Loucy (cell line): ENCODE measurements at regions not wholly inside any gene's neighbourhood (a gene's known extent, or its start where the extent isn't known, plus 50 kb on each side); places are given as distances from the start of the nearest gene placed in this dataset.

Source experiments
- H2AFZ ChIP-seq: fragments of 200-600 bp; sonication (generic); 2 replicates; pipeline ENCODE4 v1.6.0; 2016; ENCODE audit warnings: antibody characterized with exemption, mild to moderate bottlenecking, low read length, moderate library complexity
- H3F3A ChIP-seq: fragments of 200-600 bp; 2 replicates; pipeline ENCODE4 v1.6.0; 2016; ENCODE audit warnings: antibody characterized with exemption, low read depth, mild to moderate bottlenecking
- H3K27me3 ChIP-seq: fragments of 200-600 bp; sonication (generic); 2 replicates; pipeline ENCODE4 v1.6.1; 2014; ENCODE audit warnings: low read length, mild to moderate bottlenecking; ENCODE audit not compliant: insufficient read depth, poor library complexity, severe bottlenecking
- H3K36me3 ChIP-seq: fragments of 200-600 bp; sonication (generic); 2 replicates; pipeline ENCODE4 v1.6.1; 2016; ENCODE audit warnings: low read length; ENCODE audit not compliant: insufficient read depth
- H3K4me1 ChIP-seq: fragments of 200-600 bp; sonication (generic); 2 replicates; pipeline ENCODE4 v1.5.1; 2014; ENCODE audit warnings: low read length, mild to moderate bottlenecking; ENCODE audit not compliant: insufficient read depth, poor library complexity, severe bottlenecking
- H3K4me2 ChIP-seq: fragments of 200-600 bp; sonication (generic); 2 replicates; pipeline ENCODE4 v1.6.0; 2014; ENCODE audit warnings: antibody characterized with exemption, low read length, low read depth, mild to moderate bottlenecking; ENCODE audit not compliant: poor library complexity, severe bottlenecking
- H3K4me3 ChIP-seq: fragments of 200-600 bp; sonication (generic); 2 replicates; pipeline ENCODE4 v1.5.1; 2014; ENCODE audit warnings: low read length, mild to moderate bottlenecking, mixed read lengths; ENCODE audit not compliant: poor library complexity, severe bottlenecking
- H3K79me2 ChIP-seq: fragments of 200-600 bp; sonication (generic); 2 replicates; pipeline ENCODE4 v1.6.1; 2014; ENCODE audit warnings: low read length; ENCODE audit not compliant: insufficient read depth
- H3K9ac ChIP-seq: fragments of 200-600 bp; sonication (generic); 2 replicates; pipeline ENCODE4 v1.6.0; 2014; ENCODE audit warnings: mild to moderate bottlenecking, low read depth, low read length, moderate library complexity; ENCODE audit not compliant: poor library complexity, severe bottlenecking
- H3K9me2 ChIP-seq: fragments of 200-600 bp; sonication (generic); replicated peaks from 2 replicates; pipeline ENCODE4 v1.6.1; 2016; ENCODE audit warnings: low read depth, low read length, mixed read lengths
- H3K9me3 ChIP-seq: fragments of 200-600 bp; sonication (generic); 2 replicates; pipeline ENCODE4 v1.6.1; 2014; ENCODE audit warnings: mild to moderate bottlenecking, antibody characterized with exemption, low read length, low read depth; ENCODE audit not compliant: insufficient read depth
- H4K20me1 ChIP-seq: fragments of 200-600 bp; sonication (generic); 2 replicates; pipeline ENCODE4 v1.6.0; 2014; ENCODE audit warnings: antibody characterized with exemption, low read length, mild to moderate bottlenecking; ENCODE audit not compliant: insufficient read depth, poor library complexity, severe bottlenecking
- CTCF ChIP-seq: fragments of 200-600 bp; sonication (generic); conservative IDR thresholded peaks from 2 replicates; pipeline ENCODE4 v1.5.1; 2014; ENCODE audit warnings: mild to moderate bottlenecking, antibody characterized with exemption, low read length
- EZH2phosphoT487 ChIP-seq: fragments of 200-600 bp; IDR thresholded peaks from 2 replicates; pipeline ENCODE4 v1.6.1; 2018; ENCODE audit warnings: antibody characterized with exemption, mild to moderate bottlenecking, moderate library complexity, borderline replicate concordance

GRCh38 chr2:239706367-239706766 is 305.5 kb upstream of the HDAC4 start:
- H3K4me1 ChIP-seq, result no peaks in the 10 kb centered on the region
- H3K9me3 ChIP-seq, result no peaks in the 10 kb centered on the region; the same call in 1 of the 2 replicates
- H3K36me3 ChIP-seq, result no peaks in the 10 kb centered on the region
- H4K20me1 ChIP-seq, result no peaks in the 10 kb centered on the region
- no peak overlapping the region for H3K9ac ChIP-seq
- H3K27me3 ChIP-seq, result no peaks in the 10 kb centered on the region
- no peaks in the 10 kb centered on the region for H3F3A ChIP-seq
- H3K4me2 ChIP-seq, result no peak overlapping the region
- TF ChIP-seq EZH2phosphoT487 (no peak), CTCF (no peak)
- H3K79me2 ChIP-seq, result no peaks in the 10 kb centered on the region
- no peak overlapping the region for H3K4me3 ChIP-seq
- H2AFZ ChIP-seq, result no peak overlapping the region
- no peaks in the 10 kb centered on the region for H3K9me2 ChIP-seq

GRCh38 chr2:239704737-239705136 is 303.9 kb upstream of the HDAC4 start:
- no peaks in the 10 kb centered on the region for H4K20me1 ChIP-seq
- H3K27me3 ChIP-seq, result no peaks in the 10 kb centered on the region
- H3K9ac ChIP-seq, result no peak overlapping the region
- no peaks in the 10 kb centered on the region for H3K9me2 ChIP-seq
- H3K36me3 ChIP-seq, result no peaks in the 10 kb centered on the region
- H3K4me2 ChIP-seq, result no peak overlapping the region
- no peaks in the 10 kb centered on the region for H3K4me1 ChIP-seq
- no peak overlapping the region for H3K4me3 ChIP-seq
- H2AFZ ChIP-seq, result no peak overlapping the region
- no peaks in the 10 kb centered on the region for H3K79me2 ChIP-seq
- H3K9me3 ChIP-seq, result no peaks in the 10 kb centered on the region
- TF ChIP-seq CTCF (no peak), EZH2phosphoT487 (no peak)
- no peaks in the 10 kb centered on the region for H3F3A ChIP-seq

- TF ChIP-seq EZH2phosphoT487 (no peak), CTCF (no peak)
Measured at GRCh38 chr2:239703834-239704233, 303.0 kb upstream of the HDAC4 start.

More at GRCh38 chr2:239703834-239704233, 303.0 kb upstream of the HDAC4 start:
- Histone ChIP-seq H3K4me3 (no peak overlapping the region), H3K36me3 (no peaks in the 10 kb centered on the region), H3K9me3 (no peaks in the 10 kb centered on the region), H3F3A (no peaks in the 10 kb centered on the region), H3K9ac (no peak overlapping the region), H3K4me1 (no peaks in the 10 kb centered on the region), H3K27me3 (no peaks in the 10 kb centered on the region), H3K4me2 (no peak overlapping the region), H3K79me2 (no peaks in the 10 kb centered on the region), H4K20me1 (no peaks in the 10 kb centered on the region), H2AFZ (no peak overlapping the region), H3K9me2 (no peaks in the 10 kb centered on the region)
